ENCODE measurements at regions not wholly inside any gene's neighbourhood (a gene's known extent, or its start where the extent isn't known, plus 50 kb on each side); places are given as distances from the start of the nearest gene placed in this dataset.

GRCh38 chr2:17069564-17069963 lies 403.9 kb upstream of the CYRIA start:
- in situ Hi-C loops (cut with MboI; ENCODE audit: low sequenced_read_pairs, unreplicated experiment) = no loop called here
- DNase-seq (ENCODE audit: low spot score) = no peak
- TF ChIP-seq, protein P1, sequence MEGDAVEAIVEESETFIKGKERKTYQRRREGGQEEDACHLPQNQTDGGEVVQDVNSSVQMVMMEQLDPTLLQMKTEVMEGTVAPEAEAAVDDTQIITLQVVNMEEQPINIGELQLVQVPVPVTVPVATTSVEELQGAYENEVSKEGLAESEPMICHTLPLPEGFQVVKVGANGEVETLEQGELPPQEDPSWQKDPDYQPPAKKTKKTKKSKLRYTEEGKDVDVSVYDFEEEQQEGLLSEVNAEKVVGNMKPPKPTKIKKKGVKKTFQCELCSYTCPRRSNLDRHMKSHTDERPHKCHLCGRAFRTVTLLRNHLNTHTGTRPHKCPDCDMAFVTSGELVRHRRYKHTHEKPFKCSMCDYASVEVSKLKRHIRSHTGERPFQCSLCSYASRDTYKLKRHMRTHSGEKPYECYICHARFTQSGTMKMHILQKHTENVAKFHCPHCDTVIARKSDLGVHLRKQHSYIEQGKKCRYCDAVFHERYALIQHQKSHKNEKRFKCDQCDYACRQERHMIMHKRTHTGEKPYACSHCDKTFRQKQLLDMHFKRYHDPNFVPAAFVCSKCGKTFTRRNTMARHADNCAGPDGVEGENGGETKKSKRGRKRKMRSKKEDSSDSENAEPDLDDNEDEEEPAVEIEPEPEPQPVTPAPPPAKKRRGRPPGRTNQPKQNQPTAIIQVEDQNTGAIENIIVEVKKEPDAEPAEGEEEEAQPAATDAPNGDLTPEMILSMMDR (IDR thresholded peaks at IDR 0.05; ENCODE audit: borderline replicate concordance, control extremely low read depth, extremely low read depth, insufficient read depth, missing control alignments) = no peak

DNA sequence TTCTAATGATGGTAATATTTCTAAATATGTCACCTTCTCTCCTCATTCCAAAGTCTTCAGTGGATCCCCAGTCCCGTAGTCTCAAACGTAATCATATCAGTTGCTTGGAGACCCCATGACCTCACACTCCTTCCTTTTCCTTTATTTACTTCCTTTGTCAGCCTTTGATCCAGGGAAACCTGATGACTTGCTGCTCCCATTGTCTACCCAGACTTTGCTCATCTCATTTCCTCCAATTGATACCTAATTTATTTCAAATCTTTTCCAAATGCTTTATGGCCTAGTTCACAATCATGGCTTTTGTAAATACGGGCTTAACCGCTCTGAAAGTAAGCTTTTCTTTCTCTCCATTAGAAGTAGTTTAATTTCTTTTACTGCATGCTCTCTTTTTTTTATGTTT lies 402.4 kb upstream of the CYRIA start:
- no peak for DNase-seq (ENCODE audit: low spot score)
- in situ Hi-C loops (cut with MboI; ENCODE audit: low sequenced_read_pairs, unreplicated experiment) = no loop called here
- TF ChIP-seq, protein P1 (IDR thresholded peaks at IDR 0.05; ENCODE audit: borderline replicate concordance, control extremely low read depth, extremely low read depth, insufficient read depth, missing control alignments) = no peak

GRCh38 chr2:17065536-17065935 lies 399.9 kb upstream of the CYRIA start:
- in situ Hi-C loops (cut with MboI; ENCODE audit: low sequenced_read_pairs, unreplicated experiment) = no loop called here
- TF ChIP-seq, protein P1 (IDR thresholded peaks at IDR 0.05; ENCODE audit: borderline replicate concordance, control extremely low read depth, extremely low read depth, insufficient read depth, missing control alignments) = no peak

DNA sequence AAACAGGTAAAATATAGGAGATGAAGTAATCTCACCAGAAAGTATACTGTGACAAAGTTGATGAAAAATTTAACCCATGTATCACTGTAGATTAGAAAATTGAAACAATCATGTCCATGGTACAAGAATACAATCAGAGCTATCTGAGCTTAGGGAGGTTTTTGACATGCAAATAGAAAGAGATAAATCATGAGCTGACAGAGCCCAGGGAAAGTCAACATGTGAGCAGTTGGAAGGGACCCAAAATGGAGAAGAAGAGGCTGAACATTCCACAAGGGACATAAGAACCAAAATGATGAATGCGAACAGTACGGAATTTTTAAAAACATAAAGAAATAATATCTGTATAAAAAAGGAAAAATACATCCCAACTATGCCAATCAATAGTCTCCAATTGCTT lies 395.4 kb upstream of the CYRIA start:
- in situ Hi-C loops (cut with MboI; ENCODE audit: low sequenced_read_pairs, unreplicated experiment) = no loop called here

More at GRCh38 chr2:17065536-17065935, 399.9 kb upstream of the CYRIA start:
- DNase-seq (ENCODE audit: low spot score) = no peak

GRCh38 chr2:17059458-17059857 lies 393.8 kb upstream of the CYRIA start:
- DNase-seq (ENCODE audit: low spot score) = no peak
- TF ChIP-seq, protein P1 (IDR thresholded peaks at IDR 0.05; ENCODE audit: borderline replicate concordance, control extremely low read depth, extremely low read depth, insufficient read depth, missing control alignments) = no peak
- in situ Hi-C loops (cut with MboI; ENCODE audit: low sequenced_read_pairs, unreplicated experiment) = no loop called here

More for the DNA sequence above, 395.4 kb upstream of the CYRIA start:
- TF ChIP-seq, protein P1 (IDR thresholded peaks at IDR 0.05; ENCODE audit: borderline replicate concordance, control extremely low read depth, extremely low read depth, insufficient read depth, missing control alignments) = no peak
- DNase-seq (ENCODE audit: low spot score) = no peak

GRCh38 chr2:17058772-17059402 lies 393.3 kb upstream of the CYRIA start:
- TF ChIP-seq, protein P1 (IDR thresholded peaks at IDR 0.05; ENCODE audit: borderline replicate concordance, control extremely low read depth, extremely low read depth, insufficient read depth, missing control alignments) = no peak
- no peak for DNase-seq (ENCODE audit: low spot score)
- in situ Hi-C loops (cut with MboI; ENCODE audit: low sequenced_read_pairs, unreplicated experiment) = no loop called here

All from GM13976 (cell line).